ENCODE measurements at regions not wholly inside any gene's neighbourhood (a gene's known extent, or its start where the extent isn't known, plus 50 kb on each side); places are given as distances from the start of the nearest gene placed in this dataset.

GRCh38 chr5:88419931-88420330, 151.3 kb upstream of the TMEM161B start:
- TF ChIP-seq CTCF (conservative IDR thresholded peaks at IDR 0.05) (no peak), ZFX (IDR thresholded peaks at IDR 0.05) (no peak)
- H3K27ac ChIP-seq: no peak overlapping the region

GRCh38 chr5:88407341-88407740, 138.7 kb upstream of the TMEM161B start:
- H3K27ac ChIP-seq: no peak overlapping the region
- TF ChIP-seq CTCF (conservative IDR thresholded peaks at IDR 0.05): no peak
- TF ChIP-seq ZFX (IDR thresholded peaks at IDR 0.05): no peak

- H3K27ac ChIP-seq: no peak overlapping the region
- no peak for TF ChIP-seq CTCF (conservative IDR thresholded peaks at IDR 0.05)
- no peak for TF ChIP-seq ZFX (IDR thresholded peaks at IDR 0.05)
Measured at GRCh38 chr5:88405783-88406182, 137.1 kb upstream of the TMEM161B start.

- TF ChIP-seq CTCF (conservative IDR thresholded peaks at IDR 0.05): no peak
- no peak for TF ChIP-seq ZFX (IDR thresholded peaks at IDR 0.05)
- no peak overlapping the region for H3K27ac ChIP-seq
Measured at GRCh38 chr5:88404405-88404804, 135.8 kb upstream of the TMEM161B start.

- H3K27ac ChIP-seq: no peak overlapping the region
- TF ChIP-seq ZFX (IDR thresholded peaks at IDR 0.05): no peak
- no peak for TF ChIP-seq CTCF (conservative IDR thresholded peaks at IDR 0.05)
Measured at GRCh38 chr5:88401686-88402085, 133.0 kb upstream of the TMEM161B start.

- TF ChIP-seq ZFX (IDR thresholded peaks at IDR 0.05): no peak
- no peak for TF ChIP-seq CTCF (conservative IDR thresholded peaks at IDR 0.05)
- no peak overlapping the region for H3K27ac ChIP-seq
Measured at GRCh38 chr5:88401228-88401627, 132.6 kb upstream of the TMEM161B start.

- H3K27ac ChIP-seq: no peak overlapping the region
- TF ChIP-seq CTCF (conservative IDR thresholded peaks at IDR 0.05) (no peak), ZFX (IDR thresholded peaks at IDR 0.05) (no peak)
Measured at GRCh38 chr5:88399561-88399960, 130.9 kb upstream of the TMEM161B start.
